Hepatocyte (in vitro differentiated cells): ENCODE measurements at regions not wholly inside any gene's neighbourhood (a gene's known extent, or its start where the extent isn't known, plus 50 kb on each side); places are given as distances from the start of the nearest gene placed in this dataset.

Experiments
- DNase-seq: peaks from one replicate; pipeline ENCODE4 v3.0.0-alpha.2; 2016; ENCODE audit warnings: low spot score
- H2AFZ ChIP-seq: fragments of 200-600 bp; sonication (generic); 2 replicates; pipeline ENCODE4 v1.6.0; 2016; ENCODE audit warnings: antibody characterized with exemption, mild to moderate bottlenecking
- H3K27ac ChIP-seq: fragments of 200-600 bp; sonication (generic); 2 replicates; pipeline ENCODE4 v1.5.1; 2016; ENCODE audit warnings: mild to moderate bottlenecking
- H3K27me3 ChIP-seq: fragments of 200-600 bp; sonication (generic); 2 replicates; pipeline ENCODE4 v1.6.1; 2016
- H3K36me3 ChIP-seq: fragments of 200-600 bp; sonication (generic); replicated peaks from 2 replicates; pipeline ENCODE4 v1.5.1; 2016; ENCODE audit warnings: low read depth; ENCODE audit not compliant: insufficient read depth
- H3K4me1 ChIP-seq: fragments of 200-600 bp; sonication (generic); 2 replicates; pipeline ENCODE4 v1.5.1; 2016; ENCODE audit warnings: mild to moderate bottlenecking, moderate library complexity; ENCODE audit not compliant: insufficient read depth
- H3K4me2 ChIP-seq: fragments of 200-600 bp; sonication (generic); 2 replicates; pipeline ENCODE4 v1.6.0; 2016
- H3K4me3 ChIP-seq: fragments of 200-600 bp; sonication (generic); 2 replicates; pipeline ENCODE4 v1.5.1; 2016; ENCODE audit warnings: mild to moderate bottlenecking
- H3K79me2 ChIP-seq: fragments of 200-600 bp; sonication (generic); 2 replicates; pipeline ENCODE4 v1.6.0; 2017; ENCODE audit warnings: mild to moderate bottlenecking
- H3K9me2 ChIP-seq: fragments of 200-600 bp; sonication (generic); replicated peaks from 2 replicates; pipeline ENCODE4 v1.6.0; 2017; ENCODE audit warnings: mild to moderate bottlenecking; ENCODE audit not compliant: insufficient read depth
- H3K9me3 ChIP-seq: fragments of 200-600 bp; sonication (generic); 2 replicates; pipeline ENCODE4 v1.5.1; 2016; ENCODE audit warnings: low read depth, mild to moderate bottlenecking
- H4K20me1 ChIP-seq: fragments of 200-600 bp; sonication (generic); 2 replicates; pipeline ENCODE4 v1.6.0; 2016; ENCODE audit warnings: mild to moderate bottlenecking; ENCODE audit not compliant: insufficient read depth, poor library complexity, severe bottlenecking
- CTCF ChIP-seq: fragments of 200-600 bp; sonication (generic); IDR thresholded peaks from 2 replicates; pipeline ENCODE4 v1.5.1; 2016; ENCODE audit warnings: antibody characterized with exemption, mild to moderate bottlenecking; ENCODE audit not compliant: poor library complexity
- EZH2 ChIP-seq: fragments of 200-600 bp; sonication (generic); IDR thresholded peaks from 2 replicates; pipeline ENCODE4 v1.6.1; 2016; ENCODE audit warnings: antibody characterized with exemption, mild to moderate bottlenecking, borderline replicate concordance
- EZH2phosphoT487 ChIP-seq: fragments of 200-600 bp; sonication (generic); IDR thresholded peaks from one replicate; pipeline ENCODE4 v1.6.1; 2018; ENCODE audit warnings: antibody characterized with exemption, mild to moderate bottlenecking, low read depth, moderate library complexity; ENCODE audit not compliant: unreplicated experiment, severe bottlenecking
- WGBS: methylation state at CpG from one replicate; pipeline ENCODE4 v1.1.6; 2016; ENCODE audit warnings: low lambda C conversion rate; ENCODE audit errors: missing lambda C conversion rate; 5-methylcytosine and 5-hydroxymethylcytosine counted together

- Histone ChIP-seq H3K27ac (no peak overlapping the region), H4K20me1 (no peaks in the 10 kb centered on the region), H3K9me3 (no peaks in the 10 kb centered on the region), H3K4me2 (no peak overlapping the region), H3K4me3 (no peak overlapping the region), H3K79me2 (no peaks in the 10 kb centered on the region), H2AFZ (no peak overlapping the region), H3K36me3 (no peaks in the 10 kb centered on the region), H3K27me3 (no peaks in the 10 kb centered on the region), H3K4me1 (no peaks in the 10 kb centered on the region), H3K9me2 (no peaks in the 10 kb centered on the region)
- TF ChIP-seq EZH2 (no peak), CTCF (no peak), EZH2phosphoT487 (no peak)
- DNase-seq, result no peak
These were observed 656.7 kb downstream of the ZNF674 start for GRCh38 chrX:45888518-45888917.

- H3K27ac ChIP-seq, result no peak overlapping the region
- H3K36me3 ChIP-seq, result no peaks in the 10 kb centered on the region
- no peaks in the 10 kb centered on the region for H3K9me2 ChIP-seq
- H2AFZ ChIP-seq, result no peak overlapping the region
- 87% methylated on average over 2 of the region's 2 CpGs for WGBS
- no peaks in the 10 kb centered on the region for H3K27me3 ChIP-seq
- no peak overlapping the region for H3K4me2 ChIP-seq
- H3K79me2 ChIP-seq, result no peaks in the 10 kb centered on the region
- H3K9me3 ChIP-seq, result no peaks in the 10 kb centered on the region
- no peaks in the 10 kb centered on the region for H4K20me1 ChIP-seq
- no peaks in the 10 kb centered on the region for H3K4me1 ChIP-seq
- H3K4me3 ChIP-seq, result no peak overlapping the region
- no peak for DNase-seq
- TF ChIP-seq EZH2phosphoT487 (no peak), CTCF (no peak), EZH2 (no peak)
These were observed 659.3 kb downstream of the ZNF674 start for GRCh38 chrX:45885931-45886330.

GRCh38 chrX:45879512-45879911 lies 665.7 kb downstream of the ZNF674 start:
- no peaks in the 10 kb centered on the region for H3K9me2 ChIP-seq
- DNase-seq, result no peak
- no peaks in the 10 kb centered on the region for H3K79me2 ChIP-seq
- H3K4me1 ChIP-seq, result no peaks in the 10 kb centered on the region
- no peak overlapping the region for H3K4me3 ChIP-seq
- no peaks in the 10 kb centered on the region for H3K9me3 ChIP-seq
- H3K36me3 ChIP-seq, result no peaks in the 10 kb centered on the region
- 81% methylated on average over 3 of the region's 3 CpGs for WGBS
- TF ChIP-seq EZH2phosphoT487 (no peak), EZH2 (no peak), CTCF (no peak)
- no peak overlapping the region for H3K27ac ChIP-seq
- no peak overlapping the region for H3K4me2 ChIP-seq
- no peaks in the 10 kb centered on the region for H3K27me3 ChIP-seq
- no peak overlapping the region for H2AFZ ChIP-seq
- no peaks in the 10 kb centered on the region for H4K20me1 ChIP-seq

GRCh38 chrX:45876206-45876605 lies 669.0 kb downstream of the ZNF674 start:
- H3K27me3 ChIP-seq, result no peaks in the 10 kb centered on the region
- no peak for TF ChIP-seq CTCF
- TF ChIP-seq EZH2phosphoT487, result no peak
- no peak for TF ChIP-seq EZH2
- H3K4me2 ChIP-seq, result no peak overlapping the region
- no peaks in the 10 kb centered on the region for H3K79me2 ChIP-seq
- WGBS, result 56% methylated on average over 4 of the region's 4 CpGs
- no peaks in the 10 kb centered on the region for H4K20me1 ChIP-seq
- no peaks in the 10 kb centered on the region for H3K9me3 ChIP-seq
- no peaks in the 10 kb centered on the region for H3K4me1 ChIP-seq
- DNase-seq, result no peak
- no peak overlapping the region for H2AFZ ChIP-seq
- no peak overlapping the region for H3K4me3 ChIP-seq
- H3K9me2 ChIP-seq, result no peaks in the 10 kb centered on the region
- H3K27ac ChIP-seq, result no peak overlapping the region
- H3K36me3 ChIP-seq, result no peaks in the 10 kb centered on the region
